Breast epithelium (tissue), 3 donors: ENCODE measurements at regions not wholly inside any gene's neighbourhood (a gene's known extent, or its start where the extent isn't known, plus 50 kb on each side); places are given as distances from the start of the nearest gene placed in this dataset.

Source experiments
- POLR2A ChIP-seq: fragments of 450-650 bp; IDR thresholded peaks from one replicate; pipeline ENCODE4 v1.6.1; 2016; ENCODE audit warnings: antibody characterized with exemption, mild to moderate bottlenecking, moderate library complexity
- POLR2AphosphoS5 ChIP-seq, 3 donors: sonication (generic); formaldehyde crosslinking; IDR thresholded peaks; one replicate each; pipeline ENCODE4 v1.6.1; 2017; ENCODE audit warnings: antibody characterized with exemption in 3 of 3
- TF ChIP-seq, protein P1 (sequence below), 3 donors: fragments of 450-650 bp; IDR thresholded peaks; one replicate each; pipeline ENCODE4 v1.5.1; 2016 to 2017; ENCODE audit warnings: antibody characterized with exemption in 3 of 3, mild to moderate bottlenecking in 3 of 3, moderate library complexity in 3 of 3

DNA sequence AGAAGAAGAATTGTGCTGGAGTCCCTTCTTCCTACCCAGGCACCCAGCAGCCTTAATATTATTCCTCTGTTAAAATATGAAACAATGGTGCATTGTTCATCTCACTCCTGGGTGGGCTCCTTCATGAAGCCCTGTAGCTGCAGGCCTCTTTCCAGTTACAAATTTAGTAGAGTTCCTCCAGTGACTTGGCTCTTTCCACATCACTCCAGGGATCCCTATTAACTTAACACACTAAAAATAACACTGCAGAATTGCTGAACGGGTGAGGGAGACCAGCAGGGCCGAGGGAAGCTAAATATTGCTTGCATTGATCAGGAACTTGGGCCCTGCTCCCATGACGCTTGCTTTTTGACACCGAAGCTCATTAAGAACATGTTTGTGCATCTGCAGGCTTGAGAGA is 142.3 kb downstream of the PDCD6IP start:
- TF ChIP-seq POLR2AphosphoS5 (IDR thresholded peaks at IDR 0.05) (no peak), POLR2A (no peak)
- TF ChIP-seq, protein P1, sequence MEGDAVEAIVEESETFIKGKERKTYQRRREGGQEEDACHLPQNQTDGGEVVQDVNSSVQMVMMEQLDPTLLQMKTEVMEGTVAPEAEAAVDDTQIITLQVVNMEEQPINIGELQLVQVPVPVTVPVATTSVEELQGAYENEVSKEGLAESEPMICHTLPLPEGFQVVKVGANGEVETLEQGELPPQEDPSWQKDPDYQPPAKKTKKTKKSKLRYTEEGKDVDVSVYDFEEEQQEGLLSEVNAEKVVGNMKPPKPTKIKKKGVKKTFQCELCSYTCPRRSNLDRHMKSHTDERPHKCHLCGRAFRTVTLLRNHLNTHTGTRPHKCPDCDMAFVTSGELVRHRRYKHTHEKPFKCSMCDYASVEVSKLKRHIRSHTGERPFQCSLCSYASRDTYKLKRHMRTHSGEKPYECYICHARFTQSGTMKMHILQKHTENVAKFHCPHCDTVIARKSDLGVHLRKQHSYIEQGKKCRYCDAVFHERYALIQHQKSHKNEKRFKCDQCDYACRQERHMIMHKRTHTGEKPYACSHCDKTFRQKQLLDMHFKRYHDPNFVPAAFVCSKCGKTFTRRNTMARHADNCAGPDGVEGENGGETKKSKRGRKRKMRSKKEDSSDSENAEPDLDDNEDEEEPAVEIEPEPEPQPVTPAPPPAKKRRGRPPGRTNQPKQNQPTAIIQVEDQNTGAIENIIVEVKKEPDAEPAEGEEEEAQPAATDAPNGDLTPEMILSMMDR (IDR thresholded peaks at IDR 0.05), result no peak
